Brain microvascular endothelial cell (primary cell): ENCODE measurements at regions not wholly inside any gene's neighbourhood (a gene's known extent, or its start where the extent isn't known, plus 50 kb on each side); places are given as distances from the start of the nearest gene placed in this dataset.

Experiments used
- DNase-seq: peaks from one replicate; pipeline ENCODE4 v3.0.0-alpha.2; 2020
- H3K27ac ChIP-seq: fragments of 250-450 bp; sonication (Bioruptor Pico); 2 replicates; pipeline ENCODE4 v1.5.1; 2020; ENCODE audit warnings: mild to moderate bottlenecking, moderate library complexity
- H3K27me3 ChIP-seq: fragments of 250-450 bp; sonication (Bioruptor Pico); replicated peaks from 2 replicates; pipeline ENCODE4 v1.5.1; 2020; ENCODE audit warnings: mild to moderate bottlenecking
- H3K36me3 ChIP-seq: fragments of 250-450 bp; sonication (Bioruptor Pico); replicated peaks from 2 replicates; pipeline ENCODE4 v1.5.1; 2020; ENCODE audit warnings: mild to moderate bottlenecking
- H3K4me3 ChIP-seq: 2 replicates; pipeline ENCODE4 v1.5.1; 2011; ENCODE audit warnings: low read depth, mild to moderate bottlenecking, control low read depth, low read length, moderate library complexity
- CTCF ChIP-seq: IDR thresholded peaks from 2 replicates; pipeline ENCODE4 v1.5.1; 2011; ENCODE audit warnings: low read depth, mild to moderate bottlenecking, moderate library complexity, low read length, control low read depth, inconsistent platforms; ENCODE audit errors: missing control alignments
- in situ Hi-C: cut with HindIII; loops from 2 replicates; pipeline ENCODE4 v1.10.0; 2017; ENCODE audit warnings: low sequenced_read_pairs, low pct_ligation_motif_present

GRCh38 chr16:87058728-87059250, 258.4 kb downstream of the C16orf95 start:
- H3K4me3 ChIP-seq: no peak overlapping the region
- in situ Hi-C loops: no loop called here
- no peaks in the 10 kb centered on the region for H3K36me3 ChIP-seq
- no peak overlapping the region for H3K27ac ChIP-seq
- no peak for DNase-seq
- no peaks in the 10 kb centered on the region for H3K27me3 ChIP-seq
- TF ChIP-seq CTCF: no peak

- peak; percentile 59 for TF ChIP-seq CTCF
- DNase-seq: peak; percentile 53
- Histone ChIP-seq H3K27me3 (no peaks in the 10 kb centered on the region), H3K4me3 (peak overlapping the region; percentile 39), H3K27ac (no peak overlapping the region), H3K36me3 (no peaks in the 10 kb centered on the region)
- in situ Hi-C loops: loop anchor here (5.0 kb wide), 1 partner anchor 488 kb away; no protein-coding TSS in a partner anchor
These were observed 256.9 kb downstream of the C16orf95 start for GRCh38 chr16:87060034-87060986.

GRCh38 chr16:87061243-87061920, 255.8 kb downstream of the C16orf95 start:
- H3K27me3 ChIP-seq: no peaks in the 10 kb centered on the region
- no peak for DNase-seq
- H3K4me3 ChIP-seq: no peak overlapping the region
- no peaks in the 10 kb centered on the region for H3K36me3 ChIP-seq
- no peak for TF ChIP-seq CTCF
- no peak overlapping the region for H3K27ac ChIP-seq
- in situ Hi-C loops: loop anchor here (5.0 kb wide), 1 partner anchor 489 kb away; no protein-coding TSS in a partner anchor

GRCh38 chr16:87062569-87063442, 254.4 kb downstream of the C16orf95 start:
- TF ChIP-seq CTCF: peak; percentile 89
- H3K27me3 ChIP-seq: no peaks in the 10 kb centered on the region
- in situ Hi-C loops: loop anchor here (5.0 kb wide), 1 partner anchor 491 kb away; no protein-coding TSS in a partner anchor
- peak overlapping the region; percentile 33 for H3K4me3 ChIP-seq
- H3K36me3 ChIP-seq: no peaks in the 10 kb centered on the region
- H3K27ac ChIP-seq: peak overlapping the region; percentile 77
- peak; percentile 63 for DNase-seq

GRCh38 chr16:87063543-87063942, 253.6 kb downstream of the C16orf95 start:
- H3K4me3 ChIP-seq: peak overlapping the region; percentile 31
- peak overlapping the region; percentile 77 for H3K27ac ChIP-seq
- no peaks in the 10 kb centered on the region for H3K27me3 ChIP-seq
- in situ Hi-C loops: loop anchor here (5.0 kb wide), 1 partner anchor 491 kb away; no protein-coding TSS in a partner anchor
- no peak for TF ChIP-seq CTCF
- no peaks in the 10 kb centered on the region for H3K36me3 ChIP-seq
- DNase-seq: no peak
